ENCODE measurements at regions not wholly inside any gene's neighbourhood (a gene's known extent, or its start where the extent isn't known, plus 50 kb on each side); places are given as distances from the start of the nearest gene placed in this dataset.
"Not testable (repeated sequence)": the region's sequence is repeated elsewhere in the genome, so short reads cannot be mapped to it uniquely, and the experiment has no call there.

- intact Hi-C loops (cut with micrococcal nuclease; ENCODE audit: unreplicated experiment) (no loop called here), in situ Hi-C loops (cut with HindIII; ENCODE audit: extremely low pct_ligation_motif_present, low pct_unique_long_range_greater_than_20kb) (no loop called here)
- H3K4me2 ChIP-seq (ENCODE audit: low read depth, low read length): no peak overlapping the region
- no peaks in the 10 kb centered on the region for H3K36me3 ChIP-seq (replicated peaks in 1 of 2; ENCODE audit: control insufficient read depth in 1 of 2, insufficient read depth in 2 of 2, low read length in 2 of 2)
- no peaks in the 10 kb centered on the region; a peak in 1 of 5 replicates for H3K27me3 ChIP-seq (ENCODE audit: control insufficient read depth in 1 of 2, insufficient read depth in 2 of 2, low read length in 2 of 2)
- H3K9me3 ChIP-seq (ENCODE audit: low read length): peaks cover 20% of the 10 kb centered on the region
- H3K4me1 ChIP-seq (ENCODE audit: insufficient read depth, low read length): no peaks in the 10 kb centered on the region
- H4K20me1 ChIP-seq (ENCODE audit: insufficient read depth, low read length): no peaks in the 10 kb centered on the region
- DNase-seq (ENCODE audit: low spot score): no peak
- no TSS peak for BruUV-seq (replicated peaks)
- no peak overlapping the region for H2AFZ ChIP-seq (ENCODE audit: low read length)
- TF ChIP-seq MTERF4 (CRISPR knock-in tag; IDR thresholded peaks at IDR 0.05): no peak
- no peak for TF ChIP-seq MED13 (CRISPR knock-in tag; IDR thresholded peaks at IDR 0.05)
- peak; percentile 99 for TF ChIP-seq ZNF160 (CRISPR knock-in tag; IDR thresholded peaks at IDR 0.05)
- no peak for TF ChIP-seq GPN1 (CRISPR knock-in tag; IDR thresholded peaks at IDR 0.05; ENCODE audit: borderline replicate concordance)
- POLR2A ChIA-PET: no interaction called here
- 2% methylated on average over 1 of the region's 1 CpG for WGBS (ENCODE audit: low lambda C conversion rate)
- no peak overlapping the region for H3K4me3 ChIP-seq (replicated peaks in 1 of 3; ENCODE audit: insufficient read depth in 1 of 3, low read depth in 2 of 3, low read length in 3 of 3)
- no peak overlapping the region for H3K27ac ChIP-seq (ENCODE audit: extremely low read length, insufficient read depth, low read length)
- H3K9ac ChIP-seq (ENCODE audit: insufficient read depth, low read depth, low read length): no peak overlapping the region
- no peak for FAIRE-seq
- no peaks in the 10 kb centered on the region for H3K79me2 ChIP-seq (ENCODE audit: insufficient read depth, low read length)
- no peak for ATAC-seq
- CTCF ChIA-PET (ENCODE audit: low intra/inter-chr PET ratio, low total read pairs): no interaction called here
Measured at GRCh38 chr4:38298868-38299713, 338.9 kb downstream of the PTTG2 start.

GRCh38 chr4:38302910-38303309, 342.7 kb downstream of the PTTG2 start:
- Histone ChIP-seq H3K36me3 (replicated peaks in 1 of 2; ENCODE audit: control insufficient read depth in 1 of 2, insufficient read depth in 2 of 2, low read length in 2 of 2) (no peaks in the 10 kb centered on the region), H3K27ac (ENCODE audit: extremely low read length, insufficient read depth, low read length) (no peak overlapping the region), H3K9ac (ENCODE audit: insufficient read depth, low read depth, low read length) (no peak overlapping the region), H4K20me1 (ENCODE audit: insufficient read depth, low read length) (no peaks in the 10 kb centered on the region), H3K9me3 (ENCODE audit: low read length) (peaks cover 17% of the 10 kb centered on the region), H3K27me3 (ENCODE audit: control insufficient read depth in 1 of 2, insufficient read depth in 2 of 2, low read length in 2 of 2) (no peaks in the 10 kb centered on the region; a peak in 1 of 5 replicates), H3K4me2 (ENCODE audit: low read depth, low read length) (no peak overlapping the region), H2AFZ (ENCODE audit: low read length) (no peak overlapping the region), H3K4me3 (replicated peaks in 1 of 3; ENCODE audit: insufficient read depth in 1 of 3, low read depth in 2 of 3, low read length in 3 of 3) (no peak overlapping the region), H3K79me2 (ENCODE audit: insufficient read depth, low read length) (no peaks in the 10 kb centered on the region), H3K4me1 (ENCODE audit: insufficient read depth, low read length) (no peaks in the 10 kb centered on the region)
- FAIRE-seq: no peak
- in situ Hi-C loops (cut with HindIII; ENCODE audit: extremely low pct_ligation_motif_present, low pct_unique_long_range_greater_than_20kb): loop anchor here (25.0 kb wide), 1 partner anchor 241 kb away; no protein-coding TSS in a partner anchor
- WGBS (ENCODE audit: low lambda C conversion rate): 15% methylated on average over 2 of the region's 2 CpGs
- intact Hi-C loops (cut with micrococcal nuclease; ENCODE audit: unreplicated experiment): no loop called here
- no TSS peak for BruUV-seq (replicated peaks)
- no peak for DNase-seq (ENCODE audit: low spot score)
- no peak for ATAC-seq
- ChIA-PET CTCF (ENCODE audit: low intra/inter-chr PET ratio, low total read pairs) (no interaction called here), POLR2A (no interaction called here)
- no peak for TF ChIP-seq NFE2 (CRISPR knock-in tag; IDR thresholded peaks at IDR 0.05)

- H3K4me3 ChIP-seq (replicated peaks in 1 of 3; ENCODE audit: insufficient read depth in 1 of 3, low read depth in 2 of 3, low read length in 3 of 3); CTCF ChIA-PET (ENCODE audit: low intra/inter-chr PET ratio, low total read pairs); intact Hi-C loops (cut with micrococcal nuclease; ENCODE audit: unreplicated experiment); H3K36me3 ChIP-seq (replicated peaks in 1 of 2; ENCODE audit: control insufficient read depth in 1 of 2, insufficient read depth in 2 of 2, low read length in 2 of 2); H3K4me2 ChIP-seq (ENCODE audit: low read depth, low read length); H3K27ac ChIP-seq (ENCODE audit: extremely low read length, insufficient read depth, low read length); H3K9me3 ChIP-seq (ENCODE audit: low read length); H3K4me1 ChIP-seq (ENCODE audit: insufficient read depth, low read length); ATAC-seq; BruUV-seq (replicated peaks); H3K79me2 ChIP-seq (ENCODE audit: insufficient read depth, low read length); H3K9ac ChIP-seq (ENCODE audit: insufficient read depth, low read depth, low read length); H4K20me1 ChIP-seq (ENCODE audit: insufficient read depth, low read length); H3K27me3 ChIP-seq (ENCODE audit: control insufficient read depth in 1 of 2, insufficient read depth in 2 of 2, low read length in 2 of 2); DNase-seq (ENCODE audit: low spot score); POLR2A ChIA-PET; FAIRE-seq; H2AFZ ChIP-seq (ENCODE audit: low read length): not testable (repeated sequence)
- WGBS (ENCODE audit: low lambda C conversion rate): 85% methylated on average over 4 of the region's 5 CpGs
- in situ Hi-C loops (cut with HindIII; ENCODE audit: extremely low pct_ligation_motif_present, low pct_unique_long_range_greater_than_20kb): loop anchor here (25.0 kb wide), 1 partner anchor 242 kb away; no protein-coding TSS in a partner anchor
Measured at GRCh38 chr4:38304460-38304859, 344.3 kb downstream of the PTTG2 start.
